ENCODE measurements at regions not wholly inside any gene's neighbourhood (a gene's known extent, or its start where the extent isn't known, plus 50 kb on each side); places are given as distances from the start of the nearest gene placed in this dataset.
"Not testable (repeated sequence)": the region's sequence is repeated elsewhere in the genome, so short reads cannot be mapped to it uniquely, and the experiment has no call there.

DNA sequence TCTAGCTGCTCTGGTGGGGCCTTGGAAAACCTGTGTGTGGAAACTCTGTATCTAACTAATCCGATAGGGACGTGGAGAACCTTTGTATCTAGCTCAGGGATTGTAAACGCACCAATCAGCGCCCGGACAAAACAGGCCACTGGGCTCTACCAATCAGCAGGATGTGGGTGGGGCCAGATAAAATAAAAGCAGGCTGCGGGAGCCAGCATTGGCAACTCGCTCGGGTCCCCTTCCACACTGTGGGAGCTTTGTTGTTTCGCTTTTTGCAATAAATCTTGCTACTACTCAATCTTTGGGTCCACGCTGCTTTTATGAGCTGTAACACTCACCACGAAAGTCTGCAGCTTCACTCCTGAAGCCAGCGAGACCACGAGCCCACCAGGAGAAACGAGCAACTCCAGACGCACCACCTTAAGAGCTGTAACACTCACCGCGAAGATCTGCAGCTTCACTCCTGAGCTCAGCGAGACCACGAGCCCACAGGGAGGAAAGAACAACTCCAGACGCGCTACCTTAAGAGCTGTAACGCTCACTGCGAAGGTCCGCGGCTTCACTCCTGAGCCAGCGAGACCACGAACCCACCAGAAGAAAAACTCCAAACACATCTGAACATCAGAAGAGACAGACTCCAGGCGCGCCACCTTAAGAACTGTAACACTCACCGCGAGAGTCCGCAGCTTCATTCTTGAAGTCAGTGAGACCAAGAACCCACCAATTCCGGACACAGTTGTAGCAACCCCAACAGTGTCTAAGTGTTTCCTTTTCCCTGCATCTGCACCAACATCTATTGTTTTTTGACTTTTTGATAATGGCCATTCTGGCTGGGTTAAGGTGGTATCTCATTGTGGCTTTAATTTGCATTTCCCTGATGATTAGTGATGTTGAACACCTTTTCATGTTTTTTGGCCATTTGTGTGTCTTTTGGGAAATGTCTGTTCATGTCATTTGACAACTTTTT lies 92.2 kb upstream of the ITGB1 start:
- not testable (repeated sequence) for H3K9me3 ChIP-seq (ENCODE audit: control insufficient read depth in 2 of 2, low read length in 2 of 2); H3K36me3 ChIP-seq (ENCODE audit: control insufficient read depth in 2 of 2, insufficient read depth in 2 of 2, low read length in 2 of 2); H3K4me3 ChIP-seq (ENCODE audit: low read length in 2 of 2); H3K27me3 ChIP-seq (ENCODE audit: control insufficient read depth in 1 of 2, insufficient read depth in 2 of 2, low read length in 2 of 2); H3K4me1 ChIP-seq (ENCODE audit: control insufficient read depth, insufficient read depth, low read length); H3K9ac ChIP-seq (ENCODE audit: low read length in 2 of 2); H3K27ac ChIP-seq (ENCODE audit: low read length)

DNA sequence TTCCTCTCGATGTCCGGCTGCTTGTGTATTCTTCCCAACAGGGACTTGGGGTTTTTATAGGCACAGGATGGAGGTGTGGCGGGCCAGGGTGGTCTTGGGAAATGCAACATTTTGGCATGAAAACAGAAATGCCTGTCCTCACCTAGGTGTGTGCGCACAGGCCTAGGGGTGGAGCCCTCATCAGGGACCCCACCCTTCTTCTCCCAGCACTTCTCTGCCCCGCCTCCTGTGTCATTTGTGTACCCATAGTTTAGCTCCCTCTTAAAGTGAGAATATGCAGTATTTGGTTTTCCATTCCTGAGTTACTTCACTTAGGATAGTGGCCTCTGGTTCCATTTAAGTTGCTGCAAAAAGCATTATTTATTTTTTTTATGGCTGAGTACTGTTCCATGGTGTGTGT lies 90.2 kb upstream of the ITGB1 start:
- H3K27ac ChIP-seq (ENCODE audit: low read length) = no peak overlapping the region
- H3K4me1 ChIP-seq (ENCODE audit: control insufficient read depth, insufficient read depth, low read length) = no peaks in the 10 kb centered on the region
- H3K9me3 ChIP-seq (ENCODE audit: control insufficient read depth in 2 of 2, low read length in 2 of 2) = no peaks in the 10 kb centered on the region
- H3K27me3 ChIP-seq (ENCODE audit: control insufficient read depth in 1 of 2, insufficient read depth in 2 of 2, low read length in 2 of 2) = peaks cover 0 to 2% of the 10 kb centered on the region in 2 donors
- H3K4me3 ChIP-seq (ENCODE audit: low read length in 2 of 2) = no peak overlapping the region
- no peaks in the 10 kb centered on the region for H3K36me3 ChIP-seq (ENCODE audit: control insufficient read depth in 2 of 2, insufficient read depth in 2 of 2, low read length in 2 of 2)
- H3K9ac ChIP-seq (ENCODE audit: low read length in 2 of 2) = no peak overlapping the region

DNA sequence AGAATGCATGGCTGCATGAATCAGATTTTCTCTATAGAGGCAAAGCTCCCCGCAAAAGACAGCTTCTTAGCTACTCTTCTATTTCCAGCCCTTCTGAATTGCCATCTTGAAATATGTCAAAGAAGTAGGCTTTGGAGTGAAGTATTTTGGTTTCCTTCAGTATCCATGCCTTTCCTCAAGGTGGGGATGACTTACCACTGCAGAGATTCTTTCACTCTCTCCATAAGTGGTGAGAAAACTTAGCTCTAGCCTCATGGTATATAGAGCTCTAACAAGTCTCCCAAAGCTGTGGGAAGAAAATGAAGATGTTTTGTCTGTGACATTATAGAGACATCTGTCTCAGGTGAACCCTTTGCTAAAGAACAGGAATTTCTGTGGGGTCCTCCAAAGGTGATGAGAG lies 89.6 kb upstream of the ITGB1 start:
- no peak overlapping the region for H3K9ac ChIP-seq (ENCODE audit: low read length in 2 of 2)
- no peaks in the 10 kb centered on the region for H3K27me3 ChIP-seq (ENCODE audit: control insufficient read depth in 1 of 2, insufficient read depth in 2 of 2, low read length in 2 of 2)
- H3K4me3 ChIP-seq (ENCODE audit: low read length in 2 of 2) = no peak overlapping the region
- no peaks in the 10 kb centered on the region for H3K36me3 ChIP-seq (ENCODE audit: control insufficient read depth in 2 of 2, insufficient read depth in 2 of 2, low read length in 2 of 2)
- H3K27ac ChIP-seq (ENCODE audit: low read length) = no peak overlapping the region
- no peaks in the 10 kb centered on the region for H3K9me3 ChIP-seq (ENCODE audit: control insufficient read depth in 2 of 2, low read length in 2 of 2)
- no peaks in the 10 kb centered on the region for H3K4me1 ChIP-seq (ENCODE audit: control insufficient read depth, insufficient read depth, low read length)

DNA sequence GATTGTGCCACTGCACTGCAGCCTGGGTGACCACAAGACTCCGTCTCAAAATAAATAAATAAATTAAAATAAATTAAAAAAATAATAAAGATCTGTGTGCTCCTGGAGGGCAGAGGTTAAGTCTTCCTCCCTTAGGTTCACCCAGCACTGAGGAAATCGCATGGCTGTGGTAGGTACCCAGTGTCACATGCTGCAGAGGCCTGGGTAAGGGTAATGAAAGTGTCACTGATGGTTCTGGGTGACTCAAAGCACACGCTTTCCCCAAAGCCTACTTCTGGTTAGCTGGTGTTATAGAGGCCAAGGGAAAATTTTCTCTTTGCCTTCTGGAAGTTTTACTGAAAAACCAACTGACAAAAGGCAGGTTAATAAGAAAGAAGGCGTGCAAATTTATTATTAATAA lies 88.8 kb upstream of the ITGB1 start:
- no peak overlapping the region for H3K9ac ChIP-seq (ENCODE audit: low read length in 2 of 2)
- H3K9me3 ChIP-seq (ENCODE audit: control insufficient read depth in 2 of 2, low read length in 2 of 2) = no peaks in the 10 kb centered on the region
- no peaks in the 10 kb centered on the region for H3K36me3 ChIP-seq (ENCODE audit: control insufficient read depth in 2 of 2, insufficient read depth in 2 of 2, low read length in 2 of 2)
- no peaks in the 10 kb centered on the region for H3K27me3 ChIP-seq (ENCODE audit: control insufficient read depth in 1 of 2, insufficient read depth in 2 of 2, low read length in 2 of 2)
- H3K4me3 ChIP-seq (ENCODE audit: low read length in 2 of 2) = no peak overlapping the region
- no peak overlapping the region for H3K27ac ChIP-seq (ENCODE audit: low read length)
- H3K4me1 ChIP-seq (ENCODE audit: control insufficient read depth, insufficient read depth, low read length) = no peaks in the 10 kb centered on the region

DNA sequence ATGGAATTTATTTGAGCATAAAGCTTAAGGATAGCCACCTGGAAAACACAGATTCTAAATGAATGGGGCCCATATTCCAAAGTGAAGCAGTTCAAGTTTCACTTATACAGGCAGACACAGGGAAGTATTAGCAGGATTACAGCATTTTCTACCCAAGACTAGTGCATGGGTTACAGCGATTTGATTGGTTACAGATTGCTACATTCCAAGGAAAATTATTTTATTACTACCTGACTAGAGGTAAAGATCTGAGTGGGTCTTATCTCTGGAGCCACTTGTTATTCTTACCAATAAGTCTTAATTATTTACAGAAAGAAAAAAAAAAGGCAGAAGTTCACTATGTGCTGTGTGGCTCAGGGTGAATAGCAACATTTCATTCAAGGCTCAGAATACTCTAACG lies 87.4 kb upstream of the ITGB1 start:
- Histone ChIP-seq H3K36me3 (ENCODE audit: control insufficient read depth in 2 of 2, insufficient read depth in 2 of 2, low read length in 2 of 2) (no peaks in the 10 kb centered on the region), H3K9ac (ENCODE audit: low read length in 2 of 2) (no peak overlapping the region)

DNA sequence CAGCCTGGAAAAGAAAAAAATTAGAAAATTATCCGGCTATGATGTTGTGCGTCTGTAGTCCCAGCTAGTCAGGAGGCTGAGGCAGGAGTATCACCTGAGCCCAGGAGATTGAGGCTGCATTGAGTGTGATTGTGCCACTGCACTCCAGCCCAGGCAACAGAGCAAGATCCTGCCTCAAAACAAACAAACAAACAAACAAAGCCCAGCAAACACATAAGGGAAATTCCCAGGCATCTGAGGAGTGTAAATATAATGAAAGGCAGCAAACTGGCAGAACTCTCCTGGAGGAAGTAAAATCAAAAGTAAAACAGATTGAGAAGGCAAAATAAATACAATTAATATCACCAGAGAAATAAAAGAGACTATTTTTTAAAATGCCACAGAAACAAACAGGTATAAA lies 84.5 kb upstream of the ITGB1 start:
- Histone ChIP-seq H3K9ac (ENCODE audit: low read length in 2 of 2) (no peak overlapping the region), H3K4me1 (ENCODE audit: control insufficient read depth, insufficient read depth, low read length) (no peaks in the 10 kb centered on the region), H3K27me3 (ENCODE audit: control insufficient read depth in 1 of 2, insufficient read depth in 2 of 2, low read length in 2 of 2) (no peaks in the 10 kb centered on the region), H3K36me3 (ENCODE audit: control insufficient read depth in 2 of 2, insufficient read depth in 2 of 2, low read length in 2 of 2) (no peaks in the 10 kb centered on the region), H3K4me3 (ENCODE audit: low read length in 2 of 2) (no peak overlapping the region), H3K9me3 (ENCODE audit: control insufficient read depth in 2 of 2, low read length in 2 of 2) (no peaks in the 10 kb centered on the region), H3K27ac (ENCODE audit: low read length) (no peak overlapping the region)

More for the DNA sequence above, 87.4 kb upstream of the ITGB1 start:
- Histone ChIP-seq H3K27me3 (ENCODE audit: control insufficient read depth in 1 of 2, insufficient read depth in 2 of 2, low read length in 2 of 2) (no peaks in the 10 kb centered on the region), H3K9me3 (ENCODE audit: control insufficient read depth in 2 of 2, low read length in 2 of 2) (no peaks in the 10 kb centered on the region), H3K4me3 (ENCODE audit: low read length in 2 of 2) (no peak overlapping the region), H3K4me1 (ENCODE audit: control insufficient read depth, insufficient read depth, low read length) (no peaks in the 10 kb centered on the region), H3K27ac (ENCODE audit: low read length) (no peak overlapping the region)

DNA sequence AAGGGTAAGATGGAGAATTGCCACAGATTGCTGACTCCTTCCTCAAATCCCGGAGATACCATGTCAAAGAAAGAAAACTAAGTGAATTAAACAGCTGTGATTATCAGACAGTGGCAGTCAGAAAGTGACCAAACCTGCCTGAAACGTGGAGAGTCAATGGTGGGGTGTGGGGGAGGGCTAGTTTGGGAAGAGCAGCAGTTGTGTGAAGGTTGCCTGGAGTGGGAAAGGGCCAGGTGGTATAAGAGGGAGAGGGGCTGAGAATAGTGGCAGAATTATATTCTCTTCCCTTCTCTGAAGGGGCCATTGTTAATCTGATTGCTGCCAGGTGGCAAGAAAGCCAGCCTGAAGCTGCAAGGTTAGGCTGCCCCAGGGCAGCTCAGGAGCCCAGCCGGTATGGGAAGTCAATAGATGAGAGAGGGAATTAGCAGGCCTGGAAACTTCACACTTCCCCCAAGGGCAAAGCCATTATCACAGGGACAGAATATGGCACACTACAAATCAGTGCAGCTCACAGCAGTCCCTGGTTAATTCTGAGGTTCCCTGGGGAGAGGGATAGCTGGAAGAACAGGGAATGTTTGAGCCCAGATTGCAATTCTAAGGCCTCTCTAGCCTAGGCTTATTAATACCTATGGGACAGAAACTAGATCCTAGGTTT lies 83.9 kb upstream of the ITGB1 start:
- no peaks in the 10 kb centered on the region for H3K36me3 ChIP-seq (ENCODE audit: control insufficient read depth in 2 of 2, insufficient read depth in 2 of 2, low read length in 2 of 2)
- no peak overlapping the region for H3K27ac ChIP-seq (ENCODE audit: low read length)
- no peak overlapping the region for H3K9ac ChIP-seq (ENCODE audit: low read length in 2 of 2)

DNA sequence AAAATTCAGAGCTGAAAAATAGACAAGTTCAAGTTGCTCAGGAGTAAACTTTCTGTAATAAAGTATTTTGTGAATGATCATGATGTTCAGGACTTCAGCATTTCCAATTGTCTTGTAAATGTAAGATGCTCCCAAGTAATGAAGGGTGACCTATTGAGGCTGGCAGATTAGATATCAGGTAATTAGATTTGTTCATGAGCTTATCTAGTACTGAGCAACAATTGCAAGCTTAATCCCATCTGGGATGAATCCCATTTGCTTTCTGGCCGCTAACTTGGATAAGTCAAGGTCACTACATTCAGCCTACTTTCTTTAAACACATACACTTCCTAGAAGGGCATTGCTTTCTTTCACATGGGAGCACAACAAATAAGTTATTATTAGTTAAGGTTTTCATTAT lies 82.4 kb upstream of the ITGB1 start:
- no peak overlapping the region for H3K9ac ChIP-seq (ENCODE audit: low read length in 2 of 2)
- no peak overlapping the region for H3K27ac ChIP-seq (ENCODE audit: low read length)
- H3K4me1 ChIP-seq (ENCODE audit: control insufficient read depth, insufficient read depth, low read length) = no peaks in the 10 kb centered on the region
- H3K36me3 ChIP-seq (ENCODE audit: control insufficient read depth in 2 of 2, insufficient read depth in 2 of 2, low read length in 2 of 2) = no peaks in the 10 kb centered on the region
- H3K4me3 ChIP-seq (ENCODE audit: low read length in 2 of 2) = no peak overlapping the region
- no peaks in the 10 kb centered on the region for H3K9me3 ChIP-seq (ENCODE audit: control insufficient read depth in 2 of 2, low read length in 2 of 2)
- no peaks in the 10 kb centered on the region for H3K27me3 ChIP-seq (ENCODE audit: control insufficient read depth in 1 of 2, insufficient read depth in 2 of 2, low read length in 2 of 2)

More for the DNA sequence above, 83.9 kb upstream of the ITGB1 start:
- Histone ChIP-seq H3K4me1 (ENCODE audit: control insufficient read depth, insufficient read depth, low read length) (no peaks in the 10 kb centered on the region), H3K4me3 (ENCODE audit: low read length in 2 of 2) (no peak overlapping the region), H3K9me3 (ENCODE audit: control insufficient read depth in 2 of 2, low read length in 2 of 2) (no peaks in the 10 kb centered on the region), H3K27me3 (ENCODE audit: control insufficient read depth in 1 of 2, insufficient read depth in 2 of 2, low read length in 2 of 2) (no peaks in the 10 kb centered on the region)

DNA sequence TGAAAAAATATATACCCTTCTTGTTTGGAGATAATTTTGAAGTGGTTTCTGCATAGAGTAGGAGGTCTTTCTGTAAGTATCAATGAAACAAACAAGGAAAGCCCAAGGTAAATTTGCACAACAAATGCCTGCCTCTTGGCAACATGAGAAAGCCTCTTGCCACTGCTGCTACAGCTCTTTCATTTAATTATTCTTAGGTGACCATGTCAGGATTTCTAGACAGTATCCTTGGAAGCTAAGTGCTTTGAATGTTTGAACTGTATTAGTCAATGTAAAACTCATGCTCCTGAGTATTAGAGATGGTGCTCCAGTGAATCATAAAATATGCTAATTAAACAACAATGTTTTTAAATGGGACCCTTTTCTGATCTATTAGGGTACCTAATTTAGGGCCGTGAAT lies 81.2 kb upstream of the ITGB1 start:
- Histone ChIP-seq H3K9ac (ENCODE audit: low read length in 2 of 2) (no peak overlapping the region), H3K27ac (ENCODE audit: low read length) (no peak overlapping the region), H3K9me3 (ENCODE audit: control insufficient read depth in 2 of 2, low read length in 2 of 2) (no peaks in the 10 kb centered on the region), H3K36me3 (ENCODE audit: control insufficient read depth in 2 of 2, insufficient read depth in 2 of 2, low read length in 2 of 2) (no peaks in the 10 kb centered on the region), H3K4me1 (ENCODE audit: control insufficient read depth, insufficient read depth, low read length) (no peaks in the 10 kb centered on the region), H3K4me3 (ENCODE audit: low read length in 2 of 2) (no peak overlapping the region), H3K27me3 (ENCODE audit: control insufficient read depth in 1 of 2, insufficient read depth in 2 of 2, low read length in 2 of 2) (no peaks in the 10 kb centered on the region)

DNA sequence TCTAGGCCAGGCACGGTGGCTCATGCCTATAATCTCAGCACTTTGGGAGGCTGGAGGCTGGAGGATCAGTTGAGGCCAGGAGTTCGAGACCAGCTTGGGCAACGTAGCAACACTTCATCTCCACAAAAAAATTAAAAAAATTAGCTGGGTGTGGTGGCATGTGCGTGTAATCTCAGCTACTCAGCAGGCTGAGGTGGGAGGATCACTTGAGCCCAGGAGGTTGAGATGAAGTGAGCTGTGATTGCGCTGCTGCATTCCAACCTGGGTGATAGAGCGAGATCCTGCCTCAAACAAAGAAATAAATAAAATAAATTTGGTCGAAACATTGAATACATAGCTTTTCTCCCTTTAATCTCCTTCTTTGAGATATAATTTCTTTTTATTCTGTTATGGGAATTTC lies 80.6 kb upstream of the ITGB1 start:
- H3K36me3 ChIP-seq (ENCODE audit: control insufficient read depth in 2 of 2, insufficient read depth in 2 of 2, low read length in 2 of 2) = no peaks in the 10 kb centered on the region
- no peak overlapping the region for H3K27ac ChIP-seq (ENCODE audit: low read length)
- H3K9me3 ChIP-seq (ENCODE audit: control insufficient read depth in 2 of 2, low read length in 2 of 2) = no peaks in the 10 kb centered on the region
- no peak overlapping the region for H3K9ac ChIP-seq (ENCODE audit: low read length in 2 of 2)
- no peak overlapping the region for H3K4me3 ChIP-seq (ENCODE audit: low read length in 2 of 2)
- H3K4me1 ChIP-seq (ENCODE audit: control insufficient read depth, insufficient read depth, low read length) = no peaks in the 10 kb centered on the region
- no peaks in the 10 kb centered on the region for H3K27me3 ChIP-seq (ENCODE audit: control insufficient read depth in 1 of 2, insufficient read depth in 2 of 2, low read length in 2 of 2)

DNA sequence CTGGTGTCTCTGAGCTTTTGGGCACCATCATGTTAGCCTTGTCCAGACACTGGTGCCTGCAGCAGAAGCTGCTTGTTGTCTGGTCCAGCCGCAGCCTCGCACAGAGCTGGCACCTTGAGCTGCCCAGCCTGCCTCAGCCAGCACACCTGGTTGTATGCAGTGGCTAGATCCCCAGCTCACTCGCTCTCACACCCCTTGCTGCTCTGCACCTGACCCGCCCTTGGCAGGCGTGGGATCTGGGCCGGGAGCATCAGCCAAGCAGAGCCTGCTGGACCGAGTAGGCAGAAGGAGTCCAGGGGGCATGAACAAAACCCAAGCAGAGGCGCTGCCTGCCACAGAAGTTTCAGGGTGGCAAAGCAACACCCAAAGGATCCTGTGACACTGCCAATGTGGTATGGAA lies 79.7 kb upstream of the ITGB1 start:
- Histone ChIP-seq H3K27ac (ENCODE audit: low read length) (no peak overlapping the region), H3K4me1 (ENCODE audit: control insufficient read depth, insufficient read depth, low read length) (no peaks in the 10 kb centered on the region), H3K9me3 (ENCODE audit: control insufficient read depth in 2 of 2, low read length in 2 of 2) (no peaks in the 10 kb centered on the region), H3K4me3 (ENCODE audit: low read length in 2 of 2) (no peak overlapping the region), H3K27me3 (ENCODE audit: control insufficient read depth in 1 of 2, insufficient read depth in 2 of 2, low read length in 2 of 2) (no peaks in the 10 kb centered on the region), H3K9ac (ENCODE audit: low read length in 2 of 2) (no peak overlapping the region), H3K36me3 (ENCODE audit: control insufficient read depth in 2 of 2, insufficient read depth in 2 of 2, low read length in 2 of 2) (no peaks in the 10 kb centered on the region)

Data from stomach smooth muscle (tissue), 2 donors.